ENCODE measurements at regions not wholly inside any gene's neighbourhood (a gene's known extent, or its start where the extent isn't known, plus 50 kb on each side); places are given as distances from the start of the nearest gene placed in this dataset.

GRCh38 chr9:89677702-89678395, 73.0 kb downstream of the GADD45G start:
- H3K36me3 ChIP-seq (ENCODE audit: low read depth, missing control alignments): no peaks in the 10 kb centered on the region
- intact Hi-C loops (cut with DNase I; ENCODE audit: low total_unique reads): no loop called here
- WGBS, 2 donors: 32 to 38% methylated on average over 12 of the region's 12 CpGs
- TF ChIP-seq, protein P1, sequence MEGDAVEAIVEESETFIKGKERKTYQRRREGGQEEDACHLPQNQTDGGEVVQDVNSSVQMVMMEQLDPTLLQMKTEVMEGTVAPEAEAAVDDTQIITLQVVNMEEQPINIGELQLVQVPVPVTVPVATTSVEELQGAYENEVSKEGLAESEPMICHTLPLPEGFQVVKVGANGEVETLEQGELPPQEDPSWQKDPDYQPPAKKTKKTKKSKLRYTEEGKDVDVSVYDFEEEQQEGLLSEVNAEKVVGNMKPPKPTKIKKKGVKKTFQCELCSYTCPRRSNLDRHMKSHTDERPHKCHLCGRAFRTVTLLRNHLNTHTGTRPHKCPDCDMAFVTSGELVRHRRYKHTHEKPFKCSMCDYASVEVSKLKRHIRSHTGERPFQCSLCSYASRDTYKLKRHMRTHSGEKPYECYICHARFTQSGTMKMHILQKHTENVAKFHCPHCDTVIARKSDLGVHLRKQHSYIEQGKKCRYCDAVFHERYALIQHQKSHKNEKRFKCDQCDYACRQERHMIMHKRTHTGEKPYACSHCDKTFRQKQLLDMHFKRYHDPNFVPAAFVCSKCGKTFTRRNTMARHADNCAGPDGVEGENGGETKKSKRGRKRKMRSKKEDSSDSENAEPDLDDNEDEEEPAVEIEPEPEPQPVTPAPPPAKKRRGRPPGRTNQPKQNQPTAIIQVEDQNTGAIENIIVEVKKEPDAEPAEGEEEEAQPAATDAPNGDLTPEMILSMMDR (IDR thresholded peaks at IDR 0.05): no peak
- no peak for TF ChIP-seq POLR2A (IDR thresholded peaks at IDR 0.05)
- H3K4me1 ChIP-seq: peaks cover 14% of the 10 kb centered on the region
- H3K27ac ChIP-seq: no peak overlapping the region
- DNase-seq: peak; percentile 65
- no peaks in the 10 kb centered on the region for H3K27me3 ChIP-seq
- no peaks in the 10 kb centered on the region for H3K9me3 ChIP-seq
- H3K4me3 ChIP-seq: no peak overlapping the region

DNA sequence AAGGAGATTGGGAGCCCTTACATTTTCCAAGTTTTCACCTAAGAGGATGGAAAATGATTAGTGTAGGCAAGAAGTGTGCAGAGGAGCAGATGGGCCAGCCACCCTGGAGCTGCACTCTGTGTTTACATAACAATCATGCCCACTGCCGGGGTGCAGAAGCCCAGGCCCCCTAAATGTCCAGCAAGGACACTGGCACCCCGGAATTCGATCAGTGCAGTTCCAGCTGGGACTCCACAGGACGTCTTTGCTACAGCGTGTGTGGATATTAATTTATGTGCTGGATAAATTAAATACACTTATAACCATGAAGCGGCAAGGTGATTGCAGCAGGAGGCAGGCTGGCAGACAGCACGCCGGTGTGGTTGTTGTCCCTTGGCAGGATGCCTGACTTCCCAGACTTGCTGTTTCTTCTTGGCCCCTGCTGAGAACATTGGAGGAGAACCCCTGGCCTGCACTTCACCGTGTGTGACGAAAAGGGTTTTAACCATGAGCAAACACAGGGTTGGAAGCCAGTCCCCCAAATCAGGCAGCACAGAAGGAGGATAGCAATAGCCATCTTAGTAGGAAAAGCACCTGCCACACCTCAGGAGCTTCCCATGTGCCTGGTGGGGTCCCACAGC, 73.7 kb downstream of the GADD45G start:
- TF ChIP-seq, protein P1 (IDR thresholded peaks at IDR 0.05): no peak
- TF ChIP-seq POLR2A (IDR thresholded peaks at IDR 0.05): no peak
- intact Hi-C loops (cut with DNase I; ENCODE audit: low total_unique reads): no loop called here
- 55 to 64% methylated on average over 10 of the region's 10 CpGs for WGBS, 2 donors

GRCh38 chr9:89679016-89679415, 74.2 kb downstream of the GADD45G start:
- Histone ChIP-seq H3K36me3 (ENCODE audit: low read depth, missing control alignments) (no peaks in the 10 kb centered on the region), H3K27ac (peak overlapping the region in 1 of 2 donors; percentile 25), H3K27me3 (no peaks in the 10 kb centered on the region), H3K9me3 (no peaks in the 10 kb centered on the region), H3K4me3 (no peak overlapping the region), H3K4me1 (peaks cover 23% of the 10 kb centered on the region)
- no peak for DNase-seq
- intact Hi-C loops (cut with DNase I; ENCODE audit: low total_unique reads): no loop called here
- WGBS, 2 donors: 81 to 87% methylated on average over 9 of the region's 9 CpGs
- TF ChIP-seq, protein P1 (IDR thresholded peaks at IDR 0.05): no peak
- no peak for TF ChIP-seq POLR2A (IDR thresholded peaks at IDR 0.05)

More for the DNA sequence above, 73.7 kb downstream of the GADD45G start:
- no peaks in the 10 kb centered on the region for H3K36me3 ChIP-seq (ENCODE audit: low read depth, missing control alignments)
- H3K9me3 ChIP-seq: no peaks in the 10 kb centered on the region
- H3K27me3 ChIP-seq: no peaks in the 10 kb centered on the region
- H3K4me1 ChIP-seq: peaks cover 18% of the 10 kb centered on the region
- DNase-seq: peak; percentile 43
- peak overlapping the region in 1 of 2 donors; percentile 25 for H3K27ac ChIP-seq
- H3K4me3 ChIP-seq: no peak overlapping the region

DNA sequence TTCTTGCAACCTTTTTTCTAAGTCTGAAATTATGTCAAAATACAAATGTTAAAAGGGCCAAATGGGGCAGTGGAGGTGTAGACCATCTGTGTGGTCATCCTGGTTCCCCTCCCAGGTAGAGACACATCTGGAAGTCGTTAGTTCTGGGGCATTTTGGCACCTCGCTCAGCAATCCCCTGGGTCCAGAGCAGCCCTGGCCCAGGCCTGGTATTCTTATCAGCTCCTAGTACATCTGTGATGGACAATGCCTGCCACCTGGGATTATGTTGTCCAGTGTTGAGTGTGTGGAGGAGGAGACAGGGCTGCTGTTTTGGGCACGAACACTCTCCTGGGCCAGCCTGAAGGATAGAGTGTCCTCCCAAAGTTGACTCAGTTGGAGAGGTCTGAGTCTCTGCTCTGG, 74.8 kb downstream of the GADD45G start:
- H3K9me3 ChIP-seq: no peaks in the 10 kb centered on the region
- no peaks in the 10 kb centered on the region for H3K27me3 ChIP-seq
- no peak for DNase-seq
- H3K4me3 ChIP-seq: no peak overlapping the region
- H3K4me1 ChIP-seq: peaks cover 28% of the 10 kb centered on the region
- no peak overlapping the region for H3K27ac ChIP-seq
- H3K36me3 ChIP-seq (ENCODE audit: low read depth, missing control alignments): no peaks in the 10 kb centered on the region
- intact Hi-C loops (cut with DNase I; ENCODE audit: low total_unique reads): no loop called here
- TF ChIP-seq POLR2A (IDR thresholded peaks at IDR 0.05): no peak
- TF ChIP-seq, protein P1 (IDR thresholded peaks at IDR 0.05): no peak
- WGBS, 2 donors: 63 to 75% methylated on average over 2 to 3 of the region's 3 CpGs

All from testis (tissue), 2 donors.